NCI-H2107 treated with DMSO at 0.1 percent for 48 hours (cell line): ENCODE measurements at regions not wholly inside any gene's neighbourhood (a gene's known extent, or its start where the extent isn't known, plus 50 kb on each side); places are given as distances from the start of the nearest gene placed in this dataset.
"Not testable (repeated sequence)": the region's sequence is repeated elsewhere in the genome, so short reads cannot be mapped to it uniquely, and the experiment has no call there.

ENCODE experiments used
- DNase-seq: peaks from one replicate; lab custom pipeline; 2025; ENCODE audit not compliant: unreplicated experiment; lab: John Stamatoyannopoulos, UW

GRCh38 chr2:167844714-167845530, 402.5 kb downstream of the STK39 start:
- peak; percentile 81 for DNase-seq

- DNase-seq: no peak
These were observed 403.7 kb downstream of the STK39 start for GRCh38 chr2:167843657-167844056.

- DNase-seq: no peak
These were observed 404.2 kb downstream of the STK39 start for GRCh38 chr2:167843217-167843616.

DNA sequence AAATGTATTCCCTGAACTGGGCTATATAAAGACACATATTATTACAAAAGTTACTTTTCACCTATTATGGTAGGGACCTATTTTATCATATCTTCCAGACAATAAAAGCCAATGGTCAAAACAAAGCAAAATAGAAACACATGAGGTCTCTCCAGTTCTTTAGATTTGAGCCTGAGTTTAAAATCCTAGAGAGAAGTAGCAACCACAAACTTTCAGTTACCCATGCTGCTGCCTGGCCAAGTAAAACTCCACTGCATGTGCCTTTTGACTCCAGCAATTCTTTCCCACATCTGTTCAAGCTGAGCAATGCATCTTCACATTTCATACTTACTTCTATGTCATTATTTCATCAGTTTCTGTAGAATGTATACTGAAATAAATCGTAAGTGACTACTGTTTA, 405.3 kb downstream of the STK39 start:
- no peak for DNase-seq

GRCh38 chr2:167835290-167835689, 412.1 kb downstream of the STK39 start:
- not testable (repeated sequence) for DNase-seq

GRCh38 chr2:167834707-167835106, 412.7 kb downstream of the STK39 start:
- DNase-seq: no peak

- no peak for DNase-seq
These were observed 414.1 kb downstream of the STK39 start for GRCh38 chr2:167833294-167833693.

DNA sequence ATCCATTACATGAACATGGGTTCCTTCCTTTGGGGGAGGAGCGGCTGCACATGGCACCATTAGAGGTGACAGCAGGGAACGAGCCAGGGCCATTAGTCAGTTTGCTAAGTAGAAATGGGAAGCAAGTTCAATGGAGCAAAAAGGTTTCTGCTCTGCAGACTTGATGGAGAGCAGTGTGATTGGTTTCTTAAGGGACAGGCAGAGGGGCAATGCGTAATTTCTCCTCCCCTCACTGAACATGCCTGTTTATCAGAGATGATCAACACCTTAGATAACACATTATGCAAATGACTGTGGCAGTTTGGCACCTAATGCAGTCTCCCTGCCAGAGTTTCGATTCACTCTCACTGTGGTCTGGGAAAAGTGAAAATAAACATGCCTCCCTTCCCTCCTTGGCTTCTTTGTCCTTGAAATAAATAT, 414.5 kb downstream of the STK39 start:
- DNase-seq: peak; percentile 24

GRCh38 chr2:167827352-167828097, 419.9 kb downstream of the STK39 start:
- no peak for DNase-seq

DNA sequence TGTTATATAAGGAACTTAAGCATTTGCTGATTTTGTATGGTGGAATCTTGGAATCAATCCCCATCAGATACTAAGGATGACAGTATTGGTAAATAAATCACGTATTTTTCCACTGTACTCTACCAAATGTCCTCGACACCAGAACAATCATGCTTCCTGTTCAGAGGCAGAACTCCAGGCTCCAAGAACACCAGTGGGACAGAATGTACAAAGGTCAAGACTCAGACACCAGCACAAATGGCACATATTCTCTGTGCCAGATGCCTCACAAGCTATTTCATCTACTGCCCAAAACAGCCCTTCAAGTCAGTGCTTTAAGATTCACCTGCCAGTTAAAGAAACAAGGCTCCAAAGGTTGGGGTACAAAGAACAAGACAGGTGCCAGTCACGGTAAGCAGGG, 420.5 kb downstream of the STK39 start:
- DNase-seq: no peak

GRCh38 chr2:167825664-167826063, 421.7 kb downstream of the STK39 start:
- DNase-seq: no peak

DNA sequence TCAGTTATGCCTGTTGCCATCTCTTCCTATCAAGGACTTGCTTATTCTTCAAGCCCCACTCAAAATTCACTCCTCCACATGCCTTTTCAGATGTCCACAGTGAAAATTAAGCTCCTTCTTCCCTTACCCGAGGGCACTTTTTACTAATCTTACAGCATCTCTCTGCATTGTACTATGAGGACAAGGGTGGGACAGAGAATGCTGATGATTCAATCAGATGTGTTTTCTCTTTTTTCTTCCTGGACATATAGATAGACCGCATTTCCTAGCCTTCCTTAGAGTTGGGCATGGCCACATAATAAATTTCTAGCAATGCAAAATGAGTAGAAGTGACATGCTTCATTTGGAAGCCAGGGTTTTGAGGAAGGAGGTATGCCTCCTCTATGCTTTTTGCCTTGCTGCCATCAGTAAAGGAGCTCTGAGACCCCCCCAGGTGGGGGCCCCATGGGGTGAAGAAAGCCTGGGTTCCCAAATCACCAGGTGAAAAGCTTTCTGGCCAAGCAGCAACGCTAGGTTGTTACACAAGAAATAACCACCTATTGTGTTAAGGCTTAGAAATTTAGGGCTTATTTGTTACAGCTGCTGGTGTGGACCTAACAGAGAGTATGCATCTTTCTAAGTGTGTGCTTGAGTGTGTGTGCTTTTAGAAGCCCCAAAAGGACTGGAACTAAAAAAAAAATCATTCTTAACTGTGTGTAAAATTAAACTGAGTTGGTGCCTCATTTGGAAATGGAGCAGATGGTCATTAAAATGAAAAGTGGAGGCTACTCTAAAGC, 424.5 kb downstream of the STK39 start:
- no peak for DNase-seq

DNA sequence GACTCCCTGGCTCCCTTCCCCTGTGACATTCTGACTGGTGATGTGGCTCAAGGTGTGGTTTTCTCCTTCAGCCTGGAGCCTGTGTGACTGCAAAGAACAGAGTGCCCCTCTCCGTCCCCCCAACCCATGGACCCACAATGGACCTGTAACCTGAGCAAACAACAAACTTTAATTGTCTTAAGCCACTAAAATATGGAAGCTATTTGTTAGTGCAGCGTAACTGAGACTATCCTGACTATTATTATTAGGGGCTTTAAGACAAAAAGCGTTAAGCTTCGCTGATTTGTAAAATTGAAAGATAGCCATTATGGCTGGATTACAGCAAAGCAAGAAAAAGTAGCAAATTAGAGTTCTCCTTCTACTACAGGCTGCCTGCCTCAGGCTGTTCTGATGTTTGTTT, 426.9 kb downstream of the STK39 start:
- no peak for DNase-seq

DNA sequence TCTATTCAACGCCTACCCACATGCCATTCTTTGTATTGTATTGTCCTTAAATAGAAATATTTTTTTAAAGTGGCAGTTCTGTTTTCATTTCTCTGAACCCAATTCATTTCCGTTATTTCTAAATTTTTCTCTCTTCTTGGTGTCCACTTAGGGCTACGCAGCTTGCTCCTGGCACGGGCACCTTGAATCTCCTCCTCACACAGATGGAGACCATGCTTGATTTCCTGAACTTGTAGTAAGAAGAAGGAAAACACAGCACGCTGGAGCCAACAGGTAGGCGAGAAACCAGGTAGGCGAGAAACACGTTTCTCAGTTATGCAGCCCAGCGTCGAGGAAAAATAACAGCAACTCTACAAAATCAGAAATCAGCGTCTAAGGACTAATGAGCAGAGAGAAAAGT, 428.9 kb downstream of the STK39 start:
- no peak for DNase-seq

GRCh38 chr2:167817908-167818307, 429.5 kb downstream of the STK39 start:
- no peak for DNase-seq

- no peak for DNase-seq
These were observed 430.0 kb downstream of the STK39 start for GRCh38 chr2:167817422-167817821.

GRCh38 chr2:167816874-167817290, 430.5 kb downstream of the STK39 start:
- DNase-seq: no peak

DNA sequence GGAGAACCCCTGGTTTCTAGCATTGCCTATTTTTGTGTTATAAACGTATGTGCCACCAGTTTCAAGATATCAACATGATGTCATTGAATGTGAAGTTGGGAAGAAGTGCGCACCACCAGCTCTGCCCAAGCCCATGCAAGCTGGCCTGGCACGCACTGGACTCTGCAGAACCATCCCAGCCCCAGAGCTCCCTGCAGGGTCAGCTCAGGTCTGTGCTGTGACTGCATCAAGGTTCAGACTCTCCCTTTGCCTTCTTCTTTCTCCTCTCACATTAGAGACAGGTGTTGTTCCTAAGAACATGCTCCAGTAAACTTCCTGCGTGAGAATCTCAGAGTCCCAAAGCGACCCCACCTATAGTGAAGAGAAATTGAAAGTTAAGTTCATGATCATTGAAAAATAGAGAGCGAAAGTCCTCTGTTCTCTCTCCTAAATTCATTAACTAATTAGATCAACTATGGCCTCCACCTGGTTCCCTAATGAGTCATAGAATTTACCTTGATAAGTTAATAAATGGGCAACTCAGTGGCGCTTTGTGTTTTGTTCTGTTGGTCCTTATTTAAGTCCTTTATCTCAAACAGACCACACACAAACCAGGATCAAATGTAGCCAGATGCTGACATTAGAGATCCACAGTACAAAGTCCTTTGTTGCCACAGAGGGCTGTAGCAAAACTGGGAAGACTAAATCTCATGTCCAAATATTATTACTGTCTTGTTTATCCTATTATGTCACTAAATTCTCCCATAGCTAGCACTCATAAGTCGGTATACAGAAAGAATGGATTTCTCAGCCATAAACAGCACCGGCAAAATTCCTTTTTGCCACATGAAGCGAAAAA, 432.3 kb downstream of the STK39 start:
- DNase-seq: no peak

- DNase-seq: not testable (repeated sequence)
These were observed 432.9 kb downstream of the STK39 start for GRCh38 chr2:167814482-167814880.

- not testable (repeated sequence) for DNase-seq
These were observed 437.6 kb downstream of the STK39 start for GRCh38 chr2:167809799-167810198.
